ENCODE measurements at regions not wholly inside any gene's neighbourhood (a gene's known extent, or its start where the extent isn't known, plus 50 kb on each side); places are given as distances from the start of the nearest gene placed in this dataset.
A peak's percentile ranks its signal among the peaks of the same experiment; 100 is the strongest.

GRCh38 chr9:101993771-101994170 is 255.3 kb upstream of the GRIN3A start:
- POLR2A ChIA-PET (ENCODE audit: low non-redundant PET), result no interaction called here
- Histone ChIP-seq H3K4me3 (ENCODE audit: low read depth, low read length, poor library complexity, severe bottlenecking) (no peak overlapping the region), H3K4me1 (ENCODE audit: insufficient read depth, low read length, poor library complexity, severe bottlenecking) (no peaks in the 10 kb centered on the region), H3K36me3 (ENCODE audit: insufficient read depth, low read length, poor library complexity, severe bottlenecking) (no peaks in the 10 kb centered on the region), H3K27ac (ENCODE audit: low read depth, low read length, poor library complexity, severe bottlenecking) (no peak overlapping the region), H3K27me3 (replicated peaks; ENCODE audit: insufficient read depth, low read depth, low read length, poor library complexity) (no peaks in the 10 kb centered on the region), H3K9me3 (ENCODE audit: low read depth, low read length, poor library complexity, severe bottlenecking) (peaks cover 3% of the 10 kb centered on the region)
- CTCF ChIA-PET, result no interaction called here
- no TSS peak for BruUV-seq (replicated peaks)
- TF ChIP-seq CTCF (conservative IDR thresholded peaks at IDR 0.05; ENCODE audit: low read depth, low read length) (no peak), EZH2 (IDR thresholded peaks at IDR 0.05; ENCODE audit: borderline replicate concordance, low read depth, low read length, poor library complexity, severe bottlenecking) (no peak)
- intact Hi-C loops (cut with micrococcal nuclease; ENCODE audit: unreplicated experiment), result no loop called here
- no peak for DNase-seq (ENCODE audit: low spot score)

- BruUV-seq (replicated peaks), result no TSS peak
Measured at GRCh38 chr9:101991926-101992325, 253.5 kb upstream of the GRIN3A start.

GRCh38 chr9:101977614-101978210 is 239.3 kb upstream of the GRIN3A start:
- ChIA-PET CTCF (no interaction called here), POLR2A (ENCODE audit: low non-redundant PET) (no interaction called here)
- intact Hi-C loops (cut with micrococcal nuclease; ENCODE audit: unreplicated experiment), result loop anchor here (10.0 kb wide), 1 partner anchor 373 kb away; no protein-coding TSS in a partner anchor
- DNase-seq (ENCODE audit: low spot score), result peak; percentile 21
- Histone ChIP-seq H3K4me3 (ENCODE audit: low read depth, low read length, poor library complexity, severe bottlenecking) (no peak overlapping the region), H3K27ac (ENCODE audit: low read depth, low read length, poor library complexity, severe bottlenecking) (no peak overlapping the region), H3K36me3 (ENCODE audit: insufficient read depth, low read length, poor library complexity, severe bottlenecking) (no peaks in the 10 kb centered on the region), H3K9me3 (ENCODE audit: low read depth, low read length, poor library complexity, severe bottlenecking) (no peaks in the 10 kb centered on the region), H3K4me1 (ENCODE audit: insufficient read depth, low read length, poor library complexity, severe bottlenecking) (no peaks in the 10 kb centered on the region), H3K27me3 (replicated peaks; ENCODE audit: insufficient read depth, low read depth, low read length, poor library complexity) (no peaks in the 10 kb centered on the region)
- no TSS peak for BruUV-seq (replicated peaks)
- no peak for TF ChIP-seq EZH2 (IDR thresholded peaks at IDR 0.05; ENCODE audit: borderline replicate concordance, low read depth, low read length, poor library complexity, severe bottlenecking)
- peak; percentile 65 for TF ChIP-seq CTCF (conservative IDR thresholded peaks at IDR 0.05; ENCODE audit: low read depth, low read length)

More at GRCh38 chr9:101991926-101992325, 253.5 kb upstream of the GRIN3A start:
- Histone ChIP-seq H3K36me3 (ENCODE audit: insufficient read depth, low read length, poor library complexity, severe bottlenecking) (no peaks in the 10 kb centered on the region), H3K9me3 (ENCODE audit: low read depth, low read length, poor library complexity, severe bottlenecking) (peaks cover 3% of the 10 kb centered on the region), H3K4me3 (ENCODE audit: low read depth, low read length, poor library complexity, severe bottlenecking) (no peak overlapping the region), H3K27ac (ENCODE audit: low read depth, low read length, poor library complexity, severe bottlenecking) (no peak overlapping the region), H3K27me3 (replicated peaks; ENCODE audit: insufficient read depth, low read depth, low read length, poor library complexity) (no peaks in the 10 kb centered on the region), H3K4me1 (ENCODE audit: insufficient read depth, low read length, poor library complexity, severe bottlenecking) (no peaks in the 10 kb centered on the region)
- POLR2A ChIA-PET (ENCODE audit: low non-redundant PET), result no interaction called here
- DNase-seq (ENCODE audit: low spot score), result no peak
- CTCF ChIA-PET, result no interaction called here
- TF ChIP-seq EZH2 (IDR thresholded peaks at IDR 0.05; ENCODE audit: borderline replicate concordance, low read depth, low read length, poor library complexity, severe bottlenecking) (no peak), CTCF (conservative IDR thresholded peaks at IDR 0.05; ENCODE audit: low read depth, low read length) (no peak)
- intact Hi-C loops (cut with micrococcal nuclease; ENCODE audit: unreplicated experiment), result no loop called here
